ENCODE measurements at regions not wholly inside any gene's neighbourhood (a gene's known extent, or its start where the extent isn't known, plus 50 kb on each side); places are given as distances from the start of the nearest gene placed in this dataset.

GRCh38 chr15:95565016-95565600 is 765.4 kb upstream of the NR2F2 start:
- TF ChIP-seq CTCF (IDR thresholded peaks at IDR 0.05) (no peak), POLR2A (IDR thresholded peaks at IDR 0.05) (no peak)
